DLD1 (cell line): ENCODE measurements at regions not wholly inside any gene's neighbourhood (a gene's known extent, or its start where the extent isn't known, plus 50 kb on each side); places are given as distances from the start of the nearest gene placed in this dataset.

ENCODE experiments used
- in situ Hi-C: cut with HindIII; loops from 2 replicates; pipeline ENCODE4 v1.10.0; 2017; ENCODE audit warnings: low sequenced_read_pairs

- in situ Hi-C loops, result no loop called here
Observed at GRCh38 chr18:30562231-30562630, 480.3 kb downstream of the DSC3 start.

DNA sequence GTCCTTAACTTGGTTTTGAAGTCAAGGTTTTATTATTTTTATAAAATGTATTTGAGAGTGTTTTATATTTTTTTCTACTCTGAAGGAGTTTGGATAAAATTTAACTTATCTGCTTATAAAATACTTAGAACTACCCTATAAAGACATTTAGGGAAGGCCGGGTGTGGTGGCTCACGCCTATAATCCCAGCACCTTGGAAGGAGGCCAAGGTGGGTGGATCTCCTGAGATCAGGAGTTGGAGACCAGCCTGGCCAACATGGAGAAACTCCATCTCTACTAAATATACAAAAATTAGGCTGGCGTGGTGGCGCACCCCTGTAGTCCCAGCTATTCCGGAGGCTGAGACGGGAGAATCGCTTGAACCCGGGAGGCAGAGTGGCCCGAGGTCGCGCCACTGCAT, 486.4 kb downstream of the DSC3 start:
- in situ Hi-C loops, result no loop called here

DNA sequence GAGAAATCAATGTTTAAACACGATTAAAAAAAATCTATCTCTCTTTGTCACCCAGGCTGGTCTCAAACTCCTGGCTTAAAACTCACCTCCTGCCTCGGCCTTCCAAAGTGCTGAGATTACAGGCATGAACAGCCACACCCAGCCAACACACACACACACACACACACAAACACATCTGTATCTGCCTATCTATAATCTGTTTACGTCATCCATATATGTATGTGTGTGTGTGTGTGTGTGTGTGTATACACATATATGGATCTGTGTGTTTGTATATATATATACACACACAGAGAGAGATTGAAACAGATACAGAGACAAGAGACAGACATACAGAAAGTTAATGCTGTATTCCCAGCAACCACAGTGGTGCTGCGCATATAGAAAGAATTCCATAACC, 497.1 kb downstream of the DSC3 start:
- in situ Hi-C loops, result no loop called here

DNA sequence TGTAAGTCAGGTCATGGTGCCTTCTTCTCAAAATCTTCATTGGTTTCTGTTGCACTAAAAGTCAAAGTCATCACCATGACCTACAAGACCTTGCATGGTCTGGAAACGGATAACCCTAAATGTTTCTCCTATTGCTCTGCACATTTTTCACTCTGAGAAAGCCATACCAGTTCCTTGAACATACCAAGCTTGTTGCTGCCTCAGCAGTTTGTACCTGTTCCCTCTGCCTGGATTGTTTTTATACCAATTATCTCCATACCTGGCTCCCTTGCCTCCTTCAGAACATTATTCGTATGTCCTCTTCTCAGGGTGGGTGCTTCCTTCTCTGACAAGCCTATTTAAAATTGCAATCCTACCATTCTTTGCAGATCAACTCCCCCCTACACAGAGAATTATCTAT, 498.4 kb downstream of the DSC3 start:
- in situ Hi-C loops, result no loop called here

- in situ Hi-C loops, result no loop called here
Observed at GRCh38 chr18:30533716-30534115, 508.8 kb downstream of the DSC3 start.

- in situ Hi-C loops, result no loop called here
Observed at GRCh38 chr18:30527917-30528316, 514.6 kb downstream of the DSC3 start.

GRCh38 chr18:30527226-30527625, 515.3 kb downstream of the DSC3 start:
- in situ Hi-C loops, result no loop called here

GRCh38 chr18:30522288-30522929, 520.1 kb downstream of the DSC3 start:
- in situ Hi-C loops, result no loop called here

DNA sequence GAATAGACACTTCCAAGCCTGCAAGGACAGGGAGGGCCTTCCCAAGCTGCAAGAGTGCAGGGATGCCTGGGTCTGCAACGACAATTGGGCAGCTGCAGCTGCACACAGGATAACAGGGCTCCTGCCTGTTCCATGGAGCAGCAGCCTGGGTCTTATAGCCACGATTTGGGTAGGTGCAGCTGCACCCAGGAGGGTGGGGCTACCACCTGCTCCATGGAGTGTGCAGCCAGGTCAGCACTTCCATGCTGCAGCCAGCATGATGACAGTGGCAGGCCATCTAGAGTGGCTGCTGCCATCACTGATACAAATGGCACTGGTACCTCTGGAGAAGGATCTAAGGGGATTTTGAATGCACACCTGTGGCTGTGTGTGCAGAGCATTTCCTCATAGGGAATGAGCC, 528.5 kb downstream of the DSC3 start:
- in situ Hi-C loops, result no loop called here

GRCh38 chr18:30512872-30513271, 529.7 kb downstream of the DSC3 start:
- in situ Hi-C loops, result no loop called here

DNA sequence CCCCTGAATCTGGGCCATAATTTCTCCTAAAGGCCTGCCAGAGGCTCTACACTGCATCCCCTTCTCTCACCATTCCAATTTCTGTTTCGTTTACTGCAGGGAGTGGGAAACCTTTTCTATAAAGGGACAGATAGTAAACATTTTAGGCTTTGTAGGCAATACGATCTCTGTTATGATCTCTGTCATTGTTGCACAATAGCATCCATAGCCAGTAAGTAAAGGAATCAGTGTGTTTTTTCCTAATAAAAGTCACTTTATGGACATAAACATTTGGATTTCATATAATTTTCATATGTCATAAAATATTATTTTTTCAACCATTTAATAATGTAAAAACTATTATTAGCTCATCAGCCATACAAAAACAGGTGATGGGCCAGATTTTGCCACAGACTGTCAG, 531.7 kb downstream of the DSC3 start:
- in situ Hi-C loops, result no loop called here

DNA sequence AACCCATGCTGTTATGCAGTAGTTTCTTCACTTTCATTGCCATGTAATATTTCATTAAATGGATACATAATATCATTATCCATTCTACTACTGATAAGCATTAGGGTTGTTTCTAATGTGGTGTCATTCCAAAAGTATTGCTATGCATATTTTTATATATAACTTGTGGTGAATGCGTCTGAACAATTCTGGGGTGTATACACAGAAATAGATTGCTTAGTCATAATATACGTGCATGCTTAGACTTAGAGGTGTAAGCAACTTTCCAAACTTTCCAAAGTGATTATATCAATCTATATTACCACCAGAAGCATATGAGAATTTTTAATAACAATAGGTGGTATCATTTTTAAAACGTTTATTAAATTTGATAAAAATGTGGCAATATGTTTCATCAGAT, 540.9 kb downstream of the DSC3 start:
- in situ Hi-C loops, result no loop called here

GRCh38 chr18:30500240-30500945, 542.1 kb downstream of the DSC3 start:
- in situ Hi-C loops, result no loop called here

GRCh38 chr18:30499721-30500120, 542.8 kb downstream of the DSC3 start:
- in situ Hi-C loops, result no loop called here

- in situ Hi-C loops, result no loop called here
Observed at GRCh38 chr18:30492552-30493129, 549.9 kb downstream of the DSC3 start.

GRCh38 chr18:30491815-30492551, 550.6 kb downstream of the DSC3 start:
- in situ Hi-C loops, result no loop called here

GRCh38 chr18:30489890-30490643, 552.5 kb downstream of the DSC3 start:
- in situ Hi-C loops, result no loop called here

DNA sequence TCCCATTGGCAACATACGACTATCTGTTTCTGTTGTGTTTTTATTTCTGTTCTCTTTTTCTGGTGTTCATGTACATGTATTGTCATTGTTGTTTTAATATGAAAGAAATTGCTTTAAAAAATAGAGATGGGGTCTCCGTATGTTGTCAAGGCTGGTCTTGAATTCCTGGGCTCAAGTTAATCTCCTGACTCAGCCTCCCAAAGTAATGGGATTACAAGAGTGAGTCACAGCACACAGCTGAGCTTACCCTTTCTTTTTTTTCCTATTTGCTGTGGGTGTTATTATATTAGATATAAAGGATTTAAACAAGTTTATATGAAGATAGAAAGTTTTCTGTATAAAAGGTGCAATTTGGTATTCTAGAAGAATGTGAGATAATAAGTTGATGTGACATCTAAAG, 554.6 kb downstream of the DSC3 start:
- in situ Hi-C loops, result no loop called here

DNA sequence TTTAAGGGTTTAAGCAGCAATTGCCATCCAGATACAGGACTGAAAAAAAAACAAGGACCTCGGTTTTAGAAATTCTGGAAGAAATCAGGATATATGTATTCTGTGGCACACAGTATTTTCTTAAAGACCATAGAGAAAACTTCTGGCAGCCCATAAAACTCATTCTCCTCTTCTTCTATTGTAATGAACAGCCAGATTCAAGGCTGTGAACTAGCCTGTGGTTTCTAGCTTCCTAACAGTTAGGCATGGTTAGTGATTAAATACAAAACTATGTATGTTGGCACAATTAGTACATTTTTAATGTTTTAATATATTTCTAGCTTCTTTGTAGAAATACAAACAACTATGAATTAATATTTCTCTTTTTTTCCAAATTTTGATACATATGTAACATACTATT, 555.7 kb downstream of the DSC3 start:
- in situ Hi-C loops, result no loop called here

- in situ Hi-C loops, result no loop called here
Observed at GRCh38 chr18:30485078-30485477, 557.5 kb downstream of the DSC3 start.

GRCh38 chr18:30481871-30482270, 560.7 kb downstream of the DSC3 start:
- in situ Hi-C loops, result no loop called here
